GM23338 (cell line): ENCODE measurements at regions not wholly inside any gene's neighbourhood (a gene's known extent, or its start where the extent isn't known, plus 50 kb on each side); places are given as distances from the start of the nearest gene placed in this dataset.

Experiments used
- ATAC-seq: fragments of 200-7000 bp; cut with Tn5 transposase; 3 replicates; pipeline ENCODE4 v1.9.1; 2020
- DNase-seq: peaks from one replicate; pipeline ENCODE4 v3.0.0-alpha.2; 2015; ENCODE audit warnings: low spot score
- H2AFZ ChIP-seq: fragments of 200-600 bp; sonication (generic); 2 replicates; pipeline ENCODE4 v1.8.0; 2016; ENCODE audit warnings: antibody characterized with exemption, mild to moderate bottlenecking, moderate library complexity
- H3F3A ChIP-seq: fragments of 200-600 bp; sonication (generic); replicated peaks from 2 replicates; pipeline ENCODE4 v1.8.0; 2017; ENCODE audit warnings: antibody characterized with exemption, mixed run types, low read depth
- H3K27ac ChIP-seq: fragments of 200-600 bp; sonication (generic); 2 replicates; pipeline ENCODE4 v1.6.1; 2016; ENCODE audit warnings: low read depth
- H3K27me3 ChIP-seq: fragments of 200-600 bp; sonication (generic); 2 replicates; pipeline ENCODE4 v1.8.0; 2016; ENCODE audit warnings: mild to moderate bottlenecking, mixed run types, moderate library complexity; ENCODE audit not compliant: insufficient read depth
- H3K36me3 ChIP-seq: fragments of 200-600 bp; sonication (generic); 2 replicates; pipeline ENCODE4 v1.8.0; 2016; ENCODE audit warnings: mild to moderate bottlenecking; ENCODE audit not compliant: insufficient read depth
- H3K4me1 ChIP-seq: fragments of 200-600 bp; sonication (generic); 2 replicates; pipeline ENCODE4 v1.8.0; 2016; ENCODE audit warnings: mild to moderate bottlenecking, moderate library complexity; ENCODE audit not compliant: insufficient read depth
- H3K4me2 ChIP-seq: fragments of 200-600 bp; sonication (generic); 2 replicates; pipeline ENCODE4 v1.7.1; 2017; ENCODE audit warnings: mixed run types
- H3K4me3 ChIP-seq: fragments of 200-600 bp; sonication (generic); 2 replicates; pipeline ENCODE4 v1.6.1; 2016; ENCODE audit warnings: mixed run types
- H3K79me2 ChIP-seq: fragments of 200-600 bp; sonication (generic); replicated peaks from 2 replicates; pipeline ENCODE4 v1.8.0; 2017; ENCODE audit warnings: mild to moderate bottlenecking; ENCODE audit not compliant: insufficient read depth
- H3K9me2 ChIP-seq: fragments of 200-600 bp; sonication (generic); 2 replicates; pipeline ENCODE4 v1.8.0; 2017; ENCODE audit not compliant: insufficient read depth
- H4K20me1 ChIP-seq: fragments of 200-600 bp; sonication (generic); replicated peaks from 2 replicates; pipeline ENCODE4 v1.8.0; 2017; ENCODE audit warnings: mild to moderate bottlenecking; ENCODE audit not compliant: insufficient read depth
- H3K27ac Mint-ChIP-seq: 2 replicates; pipeline ENCODE4 v1.8.0; 2020; ENCODE audit warnings: inconsistent platforms, mild to moderate bottlenecking, moderate library complexity, mixed read lengths
- H3K27me3 Mint-ChIP-seq: 3 replicates; pipeline ENCODE4 v1.8.0; 2022; ENCODE audit warnings: low read depth, mild to moderate bottlenecking, moderate library complexity, mixed read lengths, inconsistent platforms; ENCODE audit not compliant: insufficient read depth, poor library complexity
- H3K36me3 Mint-ChIP-seq: 3 replicates; pipeline ENCODE4 v1.8.0; 2021; ENCODE audit warnings: low read depth, mild to moderate bottlenecking, inconsistent platforms, moderate library complexity, mixed read lengths
- H3K4me1 Mint-ChIP-seq: 3 replicates; pipeline ENCODE4 v1.8.0; 2020; ENCODE audit warnings: mild to moderate bottlenecking, inconsistent platforms, mixed read lengths
- H3K4me3 Mint-ChIP-seq: 3 replicates; pipeline ENCODE4 v1.8.0; 2021; ENCODE audit warnings: moderate library complexity, mild to moderate bottlenecking, inconsistent platforms, mixed read lengths
- H3K9me3 Mint-ChIP-seq: 3 replicates; pipeline ENCODE4 v1.8.0; 2020; ENCODE audit warnings: moderate library complexity, mild to moderate bottlenecking, inconsistent platforms, mixed read lengths
- CREB1 ChIP-seq: fragments of 250-450 bp; sonication (Bioruptor Pico); IDR thresholded peaks from 2 replicates; pipeline ENCODE4 v1.5.0; 2020; ENCODE audit warnings: low read depth, mild to moderate bottlenecking, moderate library complexity
- EZH2 ChIP-seq: fragments of 200-600 bp; sonication (generic); IDR thresholded peaks from one replicate; pipeline ENCODE4 v1.8.0; 2017; ENCODE audit warnings: antibody characterized with exemption, mild to moderate bottlenecking, low read depth; ENCODE audit not compliant: unreplicated experiment
- EZH2phosphoT487 ChIP-seq: fragments of 200-600 bp; sonication (generic); IDR thresholded peaks from one replicate; pipeline ENCODE4 v1.8.1; 2018; ENCODE audit warnings: antibody characterized with exemption; ENCODE audit not compliant: unreplicated experiment
- JUNB ChIP-seq: IDR thresholded peaks from one replicate; pipeline ENCODE4 v1.6.1; 2016; ENCODE audit warnings: antibody characterized with exemption; ENCODE audit not compliant: unreplicated experiment
- NANOG ChIP-seq: IDR thresholded peaks from 2 replicates; pipeline ENCODE4 v1.6.1; 2016; ENCODE audit warnings: antibody characterized with exemption, borderline replicate concordance
- POLR2AphosphoS5 ChIP-seq: IDR thresholded peaks from 2 replicates; pipeline ENCODE4 v1.6.1; 2016; ENCODE audit warnings: antibody characterized with exemption, low read depth
- STAT1 ChIP-seq: IDR thresholded peaks from one replicate; pipeline ENCODE4 v1.6.1; 2016; ENCODE audit warnings: antibody characterized with exemption; ENCODE audit not compliant: unreplicated experiment
- ZNF114 ChIP-seq: fragments of 250-450 bp; sonication (Bioruptor Pico); IDR thresholded peaks from 2 replicates; pipeline ENCODE4 v1.5.0; 2020; ENCODE audit warnings: mild to moderate bottlenecking, moderate library complexity
- ZNF331 ChIP-seq: fragments of 250-450 bp; sonication (Bioruptor Pico); IDR thresholded peaks from 2 replicates; pipeline ENCODE4 v1.5.0; 2020; ENCODE audit warnings: low read depth, mild to moderate bottlenecking, moderate library complexity
- TF ChIP-seq, protein P1 (sequence below): fragments of 250-450 bp; sonication (Bioruptor Pico); IDR thresholded peaks from 2 replicates; pipeline ENCODE4 v1.5.0; 2020; ENCODE audit warnings: mild to moderate bottlenecking, moderate library complexity
- TF ChIP-seq, protein P2 (sequence below): IDR thresholded peaks from 2 replicates; pipeline ENCODE4 v1.6.1; 2016; ENCODE audit warnings: antibody characterized with exemption
- TF ChIP-seq, protein P3 (sequence below), 2 experiments: fragments of 200-600 bp in 1 of 2; sonication (generic) in 1 of 2; conservative IDR thresholded peaks; 2 replicates each; pipeline versions ENCODE4 v1.5.1 to v1.6.1; 2016 to 2017; ENCODE audit warnings: antibody characterized with exemption in 2 of 2, low read depth in 2 of 2, mild to moderate bottlenecking in 2 of 2, moderate library complexity in 1 of 2
- TF ChIP-seq, protein P4 (sequence below): IDR thresholded peaks from one replicate; pipeline ENCODE4 v1.6.1; 2018; ENCODE audit warnings: antibody characterized with exemption; ENCODE audit not compliant: unreplicated experiment

DNA sequence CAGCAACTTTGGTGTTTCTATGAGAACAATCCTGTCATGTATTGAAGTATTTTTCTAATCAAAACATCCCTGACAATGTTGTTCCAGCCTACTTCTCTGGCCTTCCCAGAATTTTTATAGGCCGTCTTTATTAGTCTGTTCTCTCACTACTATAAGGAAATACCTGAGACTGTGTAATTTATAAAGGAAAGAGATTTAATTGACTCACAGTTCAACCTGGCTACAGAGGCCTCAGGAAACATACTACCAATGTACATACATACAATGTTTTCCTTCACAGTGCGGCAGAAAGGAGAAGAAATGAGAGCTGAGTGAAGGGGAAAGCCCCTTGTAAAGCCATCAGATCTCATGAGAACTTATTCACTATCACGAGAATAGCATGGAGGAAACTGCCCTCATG is 484.7 kb upstream of the PODXL start:
- peaks cover 12% of the 10 kb centered on the region for H3K4me1 Mint-ChIP-seq
- no peak overlapping the region for H3K27ac ChIP-seq
- DNase-seq (no peak), ATAC-seq (no peak)
- H3K79me2 ChIP-seq = no peaks in the 10 kb centered on the region
- no peaks in the 10 kb centered on the region for H3K27me3 ChIP-seq
- H3F3A ChIP-seq = no peaks in the 10 kb centered on the region
- H3K4me2 ChIP-seq = no peak overlapping the region
- no peaks in the 10 kb centered on the region for H3K36me3 ChIP-seq
- H3K9me3 Mint-ChIP-seq = no peaks in the 10 kb centered on the region
- 0 out of 2 replicates have a peak, but pooled peaks cover 3% of the 10 kb centered on the region for H4K20me1 ChIP-seq
- no peak overlapping the region for H3K27ac Mint-ChIP-seq
- no peaks in the 10 kb centered on the region for H3K36me3 Mint-ChIP-seq
- TF ChIP-seq JUNB = no peak
- no peak for TF ChIP-seq CREB1 (CRISPR knock-in tag)
- no peak for TF ChIP-seq STAT1
- no peak for TF ChIP-seq EZH2phosphoT487
- TF ChIP-seq EZH2 = no peak
- no peak for TF ChIP-seq ZNF331 (CRISPR knock-in tag)
- TF ChIP-seq, protein P1, sequence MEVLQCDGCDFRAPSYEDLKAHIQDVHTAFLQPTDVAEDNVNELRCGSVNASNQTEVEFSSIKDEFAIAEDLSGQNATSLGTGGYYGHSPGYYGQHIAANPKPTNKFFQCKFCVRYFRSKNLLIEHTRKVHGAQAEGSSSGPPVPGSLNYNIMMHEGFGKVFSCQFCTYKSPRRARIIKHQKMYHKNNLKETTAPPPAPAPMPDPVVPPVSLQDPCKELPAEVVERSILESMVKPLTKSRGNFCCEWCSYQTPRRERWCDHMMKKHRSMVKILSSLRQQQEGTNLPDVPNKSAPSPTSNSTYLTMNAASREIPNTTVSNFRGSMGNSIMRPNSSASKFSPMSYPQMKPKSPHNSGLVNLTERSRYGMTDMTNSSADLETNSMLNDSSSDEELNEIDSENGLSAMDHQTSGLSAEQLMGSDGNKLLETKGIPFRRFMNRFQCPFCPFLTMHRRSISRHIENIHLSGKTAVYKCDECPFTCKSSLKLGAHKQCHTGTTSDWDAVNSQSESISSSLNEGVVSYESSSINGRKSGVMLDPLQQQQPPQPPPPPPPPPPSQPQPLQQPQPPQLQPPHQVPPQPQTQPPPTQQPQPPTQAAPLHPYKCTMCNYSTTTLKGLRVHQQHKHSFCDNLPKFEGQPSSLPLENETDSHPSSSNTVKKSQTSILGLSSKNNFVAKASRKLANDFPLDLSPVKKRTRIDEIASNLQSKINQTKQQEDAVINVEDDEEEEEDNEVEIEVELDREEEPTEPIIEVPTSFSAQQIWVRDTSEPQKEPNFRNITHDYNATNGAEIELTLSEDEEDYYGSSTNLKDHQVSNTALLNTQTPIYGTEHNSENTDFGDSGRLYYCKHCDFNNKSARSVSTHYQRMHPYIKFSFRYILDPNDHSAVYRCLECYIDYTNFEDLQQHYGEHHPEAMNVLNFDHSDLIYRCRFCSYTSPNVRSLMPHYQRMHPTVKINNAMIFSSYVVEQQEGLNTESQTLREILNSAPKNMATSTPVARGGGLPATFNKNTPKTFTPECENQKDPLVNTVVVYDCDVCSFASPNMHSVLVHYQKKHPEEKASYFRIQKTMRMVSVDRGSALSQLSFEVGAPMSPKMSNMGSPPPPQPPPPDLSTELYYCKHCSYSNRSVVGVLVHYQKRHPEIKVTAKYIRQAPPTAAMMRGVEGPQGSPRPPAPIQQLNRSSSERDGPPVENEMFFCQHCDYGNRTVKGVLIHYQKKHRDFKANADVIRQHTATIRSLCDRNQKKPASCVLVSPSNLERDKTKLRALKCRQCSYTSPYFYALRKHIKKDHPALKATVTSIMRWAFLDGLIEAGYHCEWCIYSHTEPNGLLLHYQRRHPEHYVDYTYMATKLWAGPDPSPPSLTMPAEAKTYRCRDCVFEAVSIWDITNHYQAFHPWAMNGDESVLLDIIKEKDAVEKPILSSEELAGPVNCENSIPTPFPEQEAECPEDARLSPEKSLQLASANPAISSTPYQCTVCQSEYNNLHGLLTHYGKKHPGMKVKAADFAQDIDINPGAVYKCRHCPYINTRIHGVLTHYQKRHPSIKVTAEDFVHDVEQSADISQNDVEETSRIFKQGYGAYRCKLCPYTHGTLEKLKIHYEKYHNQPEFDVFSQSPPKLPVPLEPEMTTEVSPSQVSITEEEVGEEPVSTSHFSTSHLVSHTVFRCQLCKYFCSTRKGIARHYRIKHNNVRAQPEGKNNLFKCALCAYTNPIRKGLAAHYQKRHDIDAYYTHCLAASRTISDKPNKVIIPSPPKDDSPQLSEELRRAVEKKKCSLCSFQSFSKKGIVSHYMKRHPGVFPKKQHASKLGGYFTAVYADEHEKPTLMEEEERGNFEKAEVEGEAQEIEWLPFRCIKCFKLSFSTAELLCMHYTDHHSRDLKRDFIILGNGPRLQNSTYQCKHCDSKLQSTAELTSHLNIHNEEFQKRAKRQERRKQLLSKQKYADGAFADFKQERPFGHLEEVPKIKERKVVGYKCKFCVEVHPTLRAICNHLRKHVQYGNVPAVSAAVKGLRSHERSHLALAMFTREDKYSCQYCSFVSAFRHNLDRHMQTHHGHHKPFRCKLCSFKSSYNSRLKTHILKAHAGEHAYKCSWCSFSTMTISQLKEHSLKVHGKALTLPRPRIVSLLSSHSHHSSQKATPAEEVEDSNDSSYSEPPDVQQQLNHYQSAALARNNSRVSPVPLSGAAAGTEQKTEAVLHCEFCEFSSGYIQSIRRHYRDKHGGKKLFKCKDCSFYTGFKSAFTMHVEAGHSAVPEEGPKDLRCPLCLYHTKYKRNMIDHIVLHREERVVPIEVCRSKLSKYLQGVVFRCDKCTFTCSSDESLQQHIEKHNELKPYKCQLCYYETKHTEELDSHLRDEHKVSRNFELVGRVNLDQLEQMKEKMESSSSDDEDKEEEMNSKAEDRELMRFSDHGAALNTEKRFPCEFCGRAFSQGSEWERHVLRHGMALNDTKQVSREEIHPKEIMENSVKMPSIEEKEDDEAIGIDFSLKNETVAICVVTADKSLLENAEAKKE = no peak
- no peak for TF ChIP-seq NANOG
- TF ChIP-seq, protein P2, sequence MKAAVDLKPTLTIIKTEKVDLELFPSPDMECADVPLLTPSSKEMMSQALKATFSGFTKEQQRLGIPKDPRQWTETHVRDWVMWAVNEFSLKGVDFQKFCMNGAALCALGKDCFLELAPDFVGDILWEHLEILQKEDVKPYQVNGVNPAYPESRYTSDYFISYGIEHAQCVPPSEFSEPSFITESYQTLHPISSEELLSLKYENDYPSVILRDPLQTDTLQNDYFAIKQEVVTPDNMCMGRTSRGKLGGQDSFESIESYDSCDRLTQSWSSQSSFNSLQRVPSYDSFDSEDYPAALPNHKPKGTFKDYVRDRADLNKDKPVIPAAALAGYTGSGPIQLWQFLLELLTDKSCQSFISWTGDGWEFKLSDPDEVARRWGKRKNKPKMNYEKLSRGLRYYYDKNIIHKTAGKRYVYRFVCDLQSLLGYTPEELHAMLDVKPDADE = no peak
- TF ChIP-seq, protein P3, sequence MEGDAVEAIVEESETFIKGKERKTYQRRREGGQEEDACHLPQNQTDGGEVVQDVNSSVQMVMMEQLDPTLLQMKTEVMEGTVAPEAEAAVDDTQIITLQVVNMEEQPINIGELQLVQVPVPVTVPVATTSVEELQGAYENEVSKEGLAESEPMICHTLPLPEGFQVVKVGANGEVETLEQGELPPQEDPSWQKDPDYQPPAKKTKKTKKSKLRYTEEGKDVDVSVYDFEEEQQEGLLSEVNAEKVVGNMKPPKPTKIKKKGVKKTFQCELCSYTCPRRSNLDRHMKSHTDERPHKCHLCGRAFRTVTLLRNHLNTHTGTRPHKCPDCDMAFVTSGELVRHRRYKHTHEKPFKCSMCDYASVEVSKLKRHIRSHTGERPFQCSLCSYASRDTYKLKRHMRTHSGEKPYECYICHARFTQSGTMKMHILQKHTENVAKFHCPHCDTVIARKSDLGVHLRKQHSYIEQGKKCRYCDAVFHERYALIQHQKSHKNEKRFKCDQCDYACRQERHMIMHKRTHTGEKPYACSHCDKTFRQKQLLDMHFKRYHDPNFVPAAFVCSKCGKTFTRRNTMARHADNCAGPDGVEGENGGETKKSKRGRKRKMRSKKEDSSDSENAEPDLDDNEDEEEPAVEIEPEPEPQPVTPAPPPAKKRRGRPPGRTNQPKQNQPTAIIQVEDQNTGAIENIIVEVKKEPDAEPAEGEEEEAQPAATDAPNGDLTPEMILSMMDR (conservative IDR thresholded peaks at IDR 0.05; ENCODE audit: low read depth in 2 of 2) = no peak
- no peak for TF ChIP-seq POLR2AphosphoS5
- TF ChIP-seq ZNF114 (CRISPR knock-in tag) = no peak
- TF ChIP-seq, protein P4, sequence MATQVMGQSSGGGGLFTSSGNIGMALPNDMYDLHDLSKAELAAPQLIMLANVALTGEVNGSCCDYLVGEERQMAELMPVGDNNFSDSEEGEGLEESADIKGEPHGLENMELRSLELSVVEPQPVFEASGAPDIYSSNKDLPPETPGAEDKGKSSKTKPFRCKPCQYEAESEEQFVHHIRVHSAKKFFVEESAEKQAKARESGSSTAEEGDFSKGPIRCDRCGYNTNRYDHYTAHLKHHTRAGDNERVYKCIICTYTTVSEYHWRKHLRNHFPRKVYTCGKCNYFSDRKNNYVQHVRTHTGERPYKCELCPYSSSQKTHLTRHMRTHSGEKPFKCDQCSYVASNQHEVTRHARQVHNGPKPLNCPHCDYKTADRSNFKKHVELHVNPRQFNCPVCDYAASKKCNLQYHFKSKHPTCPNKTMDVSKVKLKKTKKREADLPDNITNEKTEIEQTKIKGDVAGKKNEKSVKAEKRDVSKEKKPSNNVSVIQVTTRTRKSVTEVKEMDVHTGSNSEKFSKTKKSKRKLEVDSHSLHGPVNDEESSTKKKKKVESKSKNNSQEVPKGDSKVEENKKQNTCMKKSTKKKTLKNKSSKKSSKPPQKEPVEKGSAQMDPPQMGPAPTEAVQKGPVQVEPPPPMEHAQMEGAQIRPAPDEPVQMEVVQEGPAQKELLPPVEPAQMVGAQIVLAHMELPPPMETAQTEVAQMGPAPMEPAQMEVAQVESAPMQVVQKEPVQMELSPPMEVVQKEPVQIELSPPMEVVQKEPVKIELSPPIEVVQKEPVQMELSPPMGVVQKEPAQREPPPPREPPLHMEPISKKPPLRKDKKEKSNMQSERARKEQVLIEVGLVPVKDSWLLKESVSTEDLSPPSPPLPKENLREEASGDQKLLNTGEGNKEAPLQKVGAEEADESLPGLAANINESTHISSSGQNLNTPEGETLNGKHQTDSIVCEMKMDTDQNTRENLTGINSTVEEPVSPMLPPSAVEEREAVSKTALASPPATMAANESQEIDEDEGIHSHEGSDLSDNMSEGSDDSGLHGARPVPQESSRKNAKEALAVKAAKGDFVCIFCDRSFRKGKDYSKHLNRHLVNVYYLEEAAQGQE = no peak
- H3K9me2 ChIP-seq = peaks cover 3% of the 10 kb centered on the region
- no peaks in the 10 kb centered on the region for H3K27me3 Mint-ChIP-seq
- H3K4me3 Mint-ChIP-seq = no peak overlapping the region
- no peaks in the 10 kb centered on the region; the same call in 1 of the 2 replicates for H3K4me1 ChIP-seq
- H3K4me3 ChIP-seq = no peak overlapping the region
- no peak overlapping the region for H2AFZ ChIP-seq
